ENCODE measurements at regions not wholly inside any gene's neighbourhood (a gene's known extent, or its start where the extent isn't known, plus 50 kb on each side); places are given as distances from the start of the nearest gene placed in this dataset.

GRCh38 chr2:18063826-18064470 lies 185.5 kb downstream of the KCNS3 start:
- TF ChIP-seq SREBF2 (IDR thresholded peaks at IDR 0.05) (no peak), CTCF (IDR thresholded peaks at IDR 0.05) (no peak), REST (IDR thresholded peaks at IDR 0.05) (no peak), BCL3 (IDR thresholded peaks at IDR 0.05) (no peak), RAD21 (conservative IDR thresholded peaks at IDR 0.05 in 1 of 2, IDR thresholded peaks at IDR 0.05 in 1 of 2) (no peak), CBX2 (IDR thresholded peaks at IDR 0.05; ENCODE audit: borderline replicate concordance, low read depth) (no peak), RNF2 (IDR thresholded peaks at IDR 0.05; ENCODE audit: borderline replicate concordance, low read depth) (no peak), SMC3 (IDR thresholded peaks at IDR 0.05) (no peak)
